ENCODE measurements at regions not wholly inside any gene's neighbourhood (a gene's known extent, or its start where the extent isn't known, plus 50 kb on each side); places are given as distances from the start of the nearest gene placed in this dataset.

DNA sequence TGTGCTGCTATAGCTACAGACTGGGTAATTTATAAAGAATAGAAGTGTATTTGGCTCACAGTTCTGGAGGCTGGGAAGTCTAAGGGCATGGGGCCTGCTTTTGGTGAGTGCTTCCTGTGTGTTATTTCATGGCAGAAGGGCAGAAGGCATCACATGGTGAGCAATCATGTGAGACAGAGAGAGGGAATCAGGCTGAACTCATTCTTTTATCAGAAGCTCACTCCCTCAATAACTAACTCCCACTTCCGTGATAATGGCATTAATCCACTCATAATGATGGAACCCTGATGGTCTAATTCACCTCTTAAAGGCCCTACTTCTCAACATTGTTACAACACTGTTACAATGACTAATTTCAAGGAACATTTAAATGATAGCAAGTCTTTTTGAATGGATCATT is 129.4 kb downstream of the FAT4 start:
- DNase-seq, result no peak

DNA sequence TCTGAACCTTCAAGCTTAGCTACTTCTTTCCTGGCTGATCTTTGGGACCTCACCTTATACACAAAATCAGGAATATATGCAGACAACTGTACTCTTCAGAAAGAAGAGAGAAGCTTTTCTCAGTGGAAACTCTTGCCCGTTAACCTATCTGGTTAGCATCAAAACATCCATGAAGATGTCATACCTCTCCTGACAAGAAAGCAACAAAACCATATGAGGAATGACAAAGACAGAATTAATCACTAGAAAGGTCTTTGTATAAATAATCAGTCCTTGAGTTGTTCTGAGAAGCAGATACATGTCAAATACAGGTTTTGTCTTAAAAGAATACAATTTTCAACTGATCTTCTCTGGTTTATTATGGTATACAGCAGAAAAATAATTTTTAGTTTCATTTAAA is 130.8 kb downstream of the FAT4 start:
- no peak for DNase-seq

DNA sequence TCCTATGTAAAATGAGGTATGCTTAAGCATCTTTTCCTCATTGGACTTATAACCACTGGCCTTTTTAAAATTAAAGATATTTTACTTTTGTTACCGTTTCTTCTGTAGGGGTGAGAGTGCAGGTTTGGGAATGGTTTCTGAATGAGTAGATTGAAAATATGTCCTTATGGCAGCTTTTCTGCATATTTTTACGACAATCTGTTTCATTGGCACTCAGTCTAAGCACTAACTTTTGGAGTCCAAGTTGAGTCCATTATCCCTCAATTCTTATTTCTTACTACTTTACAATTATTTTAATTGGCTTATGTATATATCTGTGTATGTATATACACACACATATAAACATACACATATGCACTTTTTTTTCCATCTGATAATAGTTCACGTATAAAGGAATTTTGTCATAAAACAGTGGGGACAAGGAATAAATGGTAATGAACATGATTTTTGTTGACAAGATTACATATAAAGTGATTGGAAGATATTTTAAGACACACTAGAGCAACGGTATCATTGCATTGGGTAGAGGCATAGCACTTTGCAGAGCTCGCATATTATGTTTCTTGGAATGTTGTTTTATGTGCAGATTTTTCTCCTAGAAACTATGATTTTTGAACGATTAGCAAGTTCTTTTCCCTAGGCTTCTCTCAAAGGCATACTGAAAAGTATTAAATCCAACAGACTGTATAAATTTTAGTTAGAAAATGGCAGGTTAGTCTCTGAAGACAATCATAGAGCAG is 133.0 kb downstream of the FAT4 start:
- no peak for DNase-seq

DNA sequence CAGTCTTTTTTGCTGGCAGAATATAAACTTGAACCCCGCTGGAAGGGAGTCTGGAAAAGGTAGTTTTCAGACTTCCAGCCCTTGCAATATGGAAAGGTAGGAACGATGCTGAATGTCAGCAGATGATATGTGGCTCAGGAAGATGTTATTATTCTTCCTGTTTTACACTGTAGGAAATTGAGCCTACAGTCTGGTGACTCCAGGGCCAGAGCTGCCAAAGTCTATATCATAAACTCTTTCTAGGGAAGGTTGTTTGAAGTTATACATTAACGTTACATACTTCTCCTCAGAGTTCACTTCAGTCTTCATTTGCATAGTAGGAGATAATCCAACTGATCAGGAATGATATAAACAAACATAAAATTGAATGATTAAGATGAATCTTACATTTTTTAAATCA is 141.3 kb downstream of the FAT4 start:
- no peak for DNase-seq

DNA sequence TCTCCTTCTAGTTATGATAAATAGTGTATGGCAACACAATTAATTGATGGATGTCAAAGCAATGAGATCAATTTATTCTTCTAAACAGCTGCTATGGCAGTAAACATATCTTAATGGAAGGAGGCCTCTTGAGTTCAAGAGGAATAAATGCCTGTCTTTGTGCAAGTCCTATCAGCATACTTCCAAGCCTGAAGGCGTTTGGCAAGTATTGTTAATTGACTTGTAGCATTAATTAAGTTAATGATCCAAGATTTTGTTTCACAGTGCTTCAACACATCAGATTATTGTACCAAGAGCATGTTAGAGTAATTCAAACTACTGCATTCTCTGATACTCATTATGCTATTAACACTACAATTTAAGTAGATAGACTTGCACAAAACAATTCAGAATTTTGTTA is 144.8 kb downstream of the FAT4 start:
- no peak for DNase-seq

DNA sequence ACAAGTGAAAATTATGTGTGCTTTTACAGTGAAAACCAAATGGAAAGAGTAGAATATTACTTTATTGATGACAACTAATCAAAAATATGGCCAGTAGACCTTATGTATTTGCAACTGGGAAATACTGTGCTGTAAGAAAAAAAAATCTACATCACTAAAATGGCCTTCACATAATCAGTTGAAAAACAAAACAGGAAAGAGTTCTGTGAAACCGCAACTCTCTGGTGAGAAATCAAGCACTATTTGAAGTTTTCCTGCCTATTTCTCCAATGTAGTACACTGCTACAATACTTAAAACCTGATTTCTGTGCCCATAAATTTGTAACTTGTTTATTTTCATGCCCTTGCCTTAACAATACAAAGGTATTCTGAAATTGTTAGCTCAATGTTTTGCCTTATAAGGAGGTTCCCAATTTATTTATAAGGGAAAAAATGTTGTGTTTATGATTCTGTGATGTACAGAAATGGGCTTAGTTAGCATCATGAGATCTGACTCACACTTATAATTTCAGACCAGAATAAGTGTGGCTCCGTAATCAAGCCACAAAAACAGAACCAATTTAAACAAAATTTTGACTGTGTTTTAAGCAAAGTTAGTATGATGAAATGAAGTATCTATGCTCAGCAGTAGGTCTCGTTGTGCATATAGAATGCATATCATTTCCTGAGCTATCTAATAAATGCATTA is 147.1 kb downstream of the FAT4 start:
- DNase-seq, result no peak

DNA sequence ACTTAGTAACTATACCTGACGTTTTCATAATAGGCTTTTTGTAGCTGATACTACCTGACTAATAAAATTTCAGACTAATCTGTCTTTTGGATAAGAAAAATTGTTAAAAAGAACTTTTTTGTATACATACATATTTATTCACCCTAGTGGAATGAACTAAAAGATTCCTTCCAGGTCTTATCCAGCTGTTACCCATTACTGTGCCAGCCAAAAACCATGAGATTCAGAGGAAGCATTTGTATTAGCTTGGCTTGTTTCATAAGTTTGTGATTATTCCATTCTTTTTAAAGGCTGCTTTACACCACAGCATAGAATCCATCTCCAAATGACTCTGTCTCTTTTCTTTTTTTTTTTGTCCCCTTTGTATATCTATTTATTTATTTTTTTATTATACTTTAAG is 149.4 kb downstream of the FAT4 start:
- no peak for DNase-seq

DNA sequence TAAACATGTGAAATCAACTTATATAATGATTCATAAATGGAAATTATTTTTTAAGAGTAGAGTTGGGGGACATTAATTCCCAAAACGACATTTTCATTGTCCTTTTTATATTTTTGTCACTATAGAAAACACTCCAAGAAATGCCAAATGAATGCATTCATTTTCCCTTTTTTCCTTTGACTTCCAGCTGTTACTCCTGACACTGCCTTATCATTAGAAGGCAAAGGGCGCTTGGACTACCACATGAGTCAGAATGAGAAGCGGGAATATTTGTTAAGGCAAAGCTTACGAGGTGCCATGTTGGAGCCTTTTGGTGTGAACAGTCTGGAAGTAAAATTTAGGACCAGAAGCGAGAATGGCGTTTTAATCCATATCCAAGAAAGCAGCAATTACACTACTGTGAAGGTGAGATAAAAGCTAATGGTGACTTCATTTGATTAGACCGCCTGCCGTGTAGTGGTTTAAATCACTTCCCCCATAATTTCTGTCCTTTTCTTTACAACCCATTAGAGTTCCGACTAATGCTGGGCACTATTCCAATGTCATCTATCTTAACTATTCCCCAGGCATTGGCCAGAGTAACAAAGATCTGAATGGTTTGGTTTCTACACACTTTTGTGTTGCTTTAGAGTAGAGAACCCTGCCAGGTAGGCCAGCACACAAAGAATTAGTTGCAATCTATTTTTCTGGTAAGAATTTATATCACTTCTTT is 166.7 kb downstream of the FAT4 start:
- DNase-seq, result no peak

DNA sequence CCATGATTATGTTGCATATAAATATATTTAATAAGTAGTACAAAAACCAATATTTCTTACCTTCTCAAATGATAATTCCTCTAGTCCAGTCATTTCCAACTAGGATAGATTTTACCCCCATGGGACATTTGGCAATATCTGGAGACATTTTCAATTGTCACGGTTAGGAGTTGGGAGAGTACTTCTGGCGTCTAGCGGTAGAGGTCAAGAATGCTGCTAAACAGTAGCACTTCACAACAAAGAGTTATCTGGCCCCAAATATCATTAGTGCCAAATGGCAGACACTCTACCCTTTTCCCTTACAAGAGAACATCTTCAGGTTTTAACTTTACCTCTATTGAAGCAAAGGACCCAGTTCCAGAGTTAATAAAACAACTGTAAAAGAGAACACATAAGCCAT is 168.1 kb downstream of the FAT4 start:
- no peak for DNase-seq

DNA sequence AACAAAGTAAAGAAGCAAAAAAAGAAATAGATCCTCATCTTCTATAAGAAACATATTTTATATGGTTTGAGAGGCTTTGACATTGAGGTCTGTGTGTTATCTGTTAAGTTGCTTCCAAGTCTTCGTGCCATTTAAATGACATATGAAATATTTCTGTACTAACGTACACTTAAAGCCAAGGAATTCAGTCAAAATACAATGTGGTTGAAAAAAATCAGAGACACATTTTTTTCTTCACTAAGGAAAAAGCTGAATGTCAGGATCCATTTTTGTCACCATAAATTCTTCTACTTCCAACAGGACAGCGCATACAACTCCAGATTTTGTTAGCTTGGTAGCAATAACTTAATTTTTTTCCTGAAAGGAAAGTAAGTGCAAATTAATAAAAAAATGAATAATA is 168.5 kb downstream of the FAT4 start:
- no peak for DNase-seq

DNA sequence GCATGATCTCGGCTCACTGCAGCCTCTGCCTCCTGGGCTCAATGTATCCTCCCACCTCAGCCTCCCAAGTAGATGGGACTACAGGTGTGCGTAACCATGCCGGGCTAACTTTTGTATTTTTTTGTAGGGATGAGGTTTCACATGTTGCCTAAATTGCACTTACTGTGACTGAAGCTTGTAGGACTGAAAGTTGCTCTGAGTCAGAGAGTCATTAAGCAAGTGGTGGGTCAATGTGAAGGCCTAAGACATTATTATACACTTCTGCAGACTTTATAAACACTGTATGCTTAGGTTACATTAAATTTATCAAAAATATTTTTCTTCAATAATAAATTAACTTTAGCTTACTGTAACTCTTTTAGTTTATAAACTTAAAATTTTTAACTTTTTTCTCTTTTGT is 170.2 kb downstream of the FAT4 start:
- no peak for DNase-seq

DNA sequence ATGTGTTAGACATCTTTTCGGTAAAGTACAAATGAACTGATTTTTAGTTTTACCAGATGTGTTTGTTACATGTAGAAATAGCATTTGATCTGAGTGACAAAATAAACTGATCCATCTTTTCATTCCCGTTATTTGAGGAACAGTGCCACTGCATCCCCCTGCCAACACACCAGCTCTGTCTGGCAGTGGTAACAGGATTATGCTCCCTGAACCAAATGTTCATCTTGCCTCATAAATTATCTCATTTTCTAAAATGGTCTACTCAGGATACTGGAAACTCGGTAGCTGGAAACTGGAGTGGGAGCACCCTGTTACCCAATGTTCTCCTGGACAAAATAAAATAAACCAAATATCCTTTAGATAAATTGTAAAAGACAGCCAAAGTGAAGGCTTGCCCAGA is 171.6 kb downstream of the FAT4 start:
- DNase-seq, result no peak

DNA sequence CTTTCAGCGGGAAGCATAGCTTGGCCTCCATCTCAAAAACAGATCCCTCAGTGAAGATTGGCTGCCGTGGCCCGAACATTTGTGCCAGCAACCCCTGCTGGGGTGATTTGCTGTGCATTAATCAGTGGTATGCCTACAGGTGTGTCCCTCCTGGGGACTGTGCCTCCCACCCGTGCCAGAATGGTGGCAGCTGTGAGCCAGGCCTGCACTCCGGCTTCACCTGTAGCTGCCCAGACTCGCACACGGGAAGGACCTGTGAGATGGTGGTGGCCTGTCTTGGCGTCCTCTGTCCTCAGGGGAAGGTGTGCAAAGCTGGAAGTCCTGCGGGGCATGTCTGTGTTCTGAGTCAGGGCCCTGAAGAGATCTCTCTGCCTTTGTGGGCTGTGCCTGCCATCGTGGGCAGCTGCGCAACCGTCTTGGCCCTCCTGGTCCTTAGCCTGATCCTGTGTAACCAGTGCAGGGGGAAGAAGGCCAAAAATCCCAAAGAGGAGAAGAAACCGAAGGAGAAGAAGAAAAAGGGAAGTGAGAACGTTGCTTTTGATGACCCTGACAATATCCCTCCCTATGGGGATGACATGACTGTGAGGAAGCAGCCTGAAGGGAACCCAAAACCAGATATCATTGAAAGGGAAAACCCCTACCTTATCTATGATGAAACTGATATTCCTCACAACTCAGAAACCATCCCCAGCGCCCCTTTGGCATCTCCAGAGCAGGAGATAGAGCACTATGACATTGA is 175.4 kb downstream of the FAT4 start:
- DNase-seq, result no peak

DNA sequence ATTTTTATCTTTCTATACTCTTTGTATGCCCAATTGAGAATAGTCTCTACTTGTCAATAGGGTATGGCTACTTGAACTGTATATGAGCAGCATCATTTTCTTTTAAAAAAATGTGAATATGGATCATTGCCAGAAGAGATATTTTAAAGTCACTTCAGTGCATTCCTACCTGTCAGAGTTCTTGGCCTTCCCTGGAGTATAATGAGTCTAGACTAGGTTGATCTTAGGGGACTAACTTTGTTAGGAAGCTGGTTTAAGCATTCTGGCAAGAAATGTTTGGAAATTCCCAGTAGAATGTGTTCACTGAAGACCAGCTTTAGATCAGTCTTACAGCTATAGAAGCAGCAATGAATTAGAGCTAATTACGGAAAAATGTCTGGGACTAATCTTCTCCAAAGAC is 178.2 kb downstream of the FAT4 start:
- no peak for DNase-seq

DNA sequence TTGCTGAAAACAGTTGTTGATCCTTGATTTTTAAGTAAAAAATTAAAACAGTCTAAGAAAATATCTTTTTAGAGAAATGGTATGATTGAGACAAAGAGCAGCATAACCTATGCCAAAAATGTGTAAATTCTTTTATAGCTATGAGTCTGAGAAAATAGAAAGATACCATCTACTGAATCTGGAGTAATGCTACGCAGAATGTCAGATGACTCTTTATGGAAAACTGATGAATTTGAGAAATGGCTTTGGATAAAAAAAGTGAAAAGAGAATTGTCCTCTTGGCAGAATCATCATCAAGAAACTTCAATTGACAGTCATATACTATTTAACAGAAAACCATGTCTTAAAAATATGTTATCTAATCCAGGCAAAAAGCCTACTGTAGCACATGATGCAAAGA is 183.1 kb downstream of the FAT4 start:
- DNase-seq, result no peak

DNA sequence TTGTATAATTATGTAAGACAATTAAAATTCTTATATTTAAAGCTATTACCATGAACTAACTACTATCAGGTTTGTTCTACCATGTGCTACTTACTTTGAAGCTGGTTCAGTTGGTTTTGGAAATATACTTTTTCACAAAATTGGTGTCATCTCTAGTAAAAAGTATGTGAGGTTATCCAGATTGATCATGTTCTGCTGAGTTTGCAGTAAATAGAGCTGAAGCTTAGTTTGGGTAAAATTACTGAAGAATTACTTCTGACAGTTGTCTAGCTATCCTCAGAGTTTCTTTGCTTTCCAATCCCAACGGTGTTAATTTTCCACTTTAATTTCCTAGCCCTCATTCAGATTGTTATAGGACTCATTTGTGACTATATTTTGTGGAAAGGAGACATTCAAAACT is 184.2 kb downstream of the FAT4 start:
- DNase-seq, result no peak

DNA sequence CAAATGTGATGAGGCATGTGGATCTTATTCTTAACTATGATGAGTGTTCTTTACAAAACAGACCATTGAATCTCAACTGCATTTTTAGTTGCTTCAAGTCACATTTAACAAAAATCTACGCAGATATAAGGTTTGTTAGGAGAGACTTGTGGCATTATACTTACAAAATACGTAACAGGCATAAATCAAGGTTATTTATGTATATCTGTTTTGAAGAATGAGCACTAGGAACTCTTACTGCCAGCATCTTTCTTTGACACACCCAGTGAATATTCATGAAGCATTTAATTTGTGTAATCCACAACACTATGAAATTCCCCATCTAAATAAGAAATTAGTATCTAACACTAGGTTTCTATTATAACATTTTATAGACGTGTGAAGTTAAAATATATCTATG is 186.3 kb downstream of the FAT4 start:
- no peak for DNase-seq

DNA sequence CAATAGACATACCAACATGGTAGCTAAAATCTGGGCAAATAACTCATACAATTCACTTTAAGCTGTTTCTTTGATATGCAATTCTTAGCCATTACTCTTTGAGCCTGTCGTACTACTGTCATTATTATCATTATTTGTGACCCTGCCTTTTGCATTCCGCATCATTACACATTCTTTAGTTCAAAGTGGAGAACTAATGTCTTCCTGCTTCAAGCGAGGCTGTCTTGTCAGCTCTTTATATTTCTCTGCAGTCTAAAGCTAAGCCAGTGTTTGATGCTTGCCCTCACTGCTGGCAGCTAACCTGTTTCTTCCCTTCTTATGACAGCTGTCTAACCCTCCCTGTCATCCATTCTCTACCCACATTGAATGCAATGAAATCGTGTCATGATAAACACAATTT is 186.8 kb downstream of the FAT4 start:
- no peak for DNase-seq

DNA sequence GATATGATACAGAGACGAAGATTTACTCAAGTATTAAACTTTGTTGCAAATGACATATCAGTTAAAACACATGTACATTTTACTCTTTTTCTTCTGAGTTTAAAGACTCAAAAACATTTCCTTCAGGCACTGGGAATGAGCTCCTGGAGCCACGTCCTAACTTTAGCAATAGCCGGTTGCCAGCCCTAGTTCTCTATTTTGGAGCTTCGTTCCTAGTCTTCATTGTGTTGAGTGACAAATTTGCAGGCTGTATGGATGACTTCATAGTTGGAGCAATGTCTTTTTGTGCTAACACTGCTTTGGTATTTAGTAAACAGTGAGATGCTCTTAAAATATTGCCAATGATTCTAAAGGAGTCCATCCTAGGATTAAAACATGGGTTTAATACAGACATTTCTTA is 190.9 kb downstream of the FAT4 start:
- DNase-seq, result no peak

DNA sequence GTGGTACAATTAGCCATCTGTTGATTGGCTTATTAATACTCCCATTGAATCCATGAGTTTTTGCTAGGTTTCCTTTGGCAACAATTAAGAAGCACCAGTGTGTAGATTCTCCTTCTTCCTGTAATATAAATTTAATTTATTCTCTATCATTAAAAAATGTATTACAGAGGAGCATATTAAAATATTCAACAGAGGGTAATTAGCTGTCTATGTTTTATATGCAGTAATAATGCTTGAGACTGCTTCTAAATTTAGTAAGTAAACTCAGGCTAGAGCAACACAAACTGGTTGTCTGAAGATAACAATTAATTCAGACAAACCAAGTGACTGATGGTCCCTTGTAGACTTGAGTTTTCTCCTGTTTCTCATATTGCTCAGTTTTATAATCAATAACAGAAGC is 192.4 kb downstream of the FAT4 start:
- no peak for DNase-seq

DNA sequence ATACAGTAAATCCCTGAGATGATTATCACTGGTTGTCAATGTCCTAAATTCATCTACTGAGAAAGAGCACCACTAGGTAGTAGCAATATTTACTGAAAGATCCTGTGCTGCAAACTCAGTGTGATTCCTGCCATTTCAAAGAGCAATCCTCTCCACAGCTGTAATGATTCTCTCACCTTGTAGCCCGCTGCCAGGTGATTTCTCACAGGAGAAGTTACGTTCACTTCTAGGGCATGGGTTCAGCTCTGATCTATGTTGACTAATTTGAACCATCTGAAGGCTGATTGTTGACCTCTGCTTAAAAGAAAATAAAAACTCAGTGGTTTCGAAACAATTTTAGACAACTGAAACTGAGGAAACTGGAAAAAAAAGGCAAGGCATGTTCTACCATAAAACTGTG is 197.0 kb downstream of the FAT4 start:
- DNase-seq, result no peak

DNA sequence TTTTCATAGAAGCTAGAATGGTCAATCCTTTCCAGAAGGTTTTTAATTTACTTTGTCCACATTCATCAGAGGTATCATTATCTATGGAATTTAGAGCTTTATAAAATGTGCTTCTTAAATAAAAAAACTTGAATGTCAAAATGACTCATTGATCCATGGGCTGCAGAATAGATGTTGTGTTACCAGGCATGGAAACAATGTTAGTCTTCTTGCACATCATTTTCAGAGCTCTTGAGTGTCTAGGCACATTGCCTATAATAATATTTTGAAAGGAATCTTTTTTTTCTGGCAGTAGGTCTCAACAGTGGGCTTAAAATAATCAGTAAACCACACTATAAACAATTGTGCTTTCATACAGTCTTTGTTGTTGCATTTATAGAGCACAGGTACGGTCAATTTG is 200.3 kb downstream of the FAT4 start:
- no peak for DNase-seq

DNA sequence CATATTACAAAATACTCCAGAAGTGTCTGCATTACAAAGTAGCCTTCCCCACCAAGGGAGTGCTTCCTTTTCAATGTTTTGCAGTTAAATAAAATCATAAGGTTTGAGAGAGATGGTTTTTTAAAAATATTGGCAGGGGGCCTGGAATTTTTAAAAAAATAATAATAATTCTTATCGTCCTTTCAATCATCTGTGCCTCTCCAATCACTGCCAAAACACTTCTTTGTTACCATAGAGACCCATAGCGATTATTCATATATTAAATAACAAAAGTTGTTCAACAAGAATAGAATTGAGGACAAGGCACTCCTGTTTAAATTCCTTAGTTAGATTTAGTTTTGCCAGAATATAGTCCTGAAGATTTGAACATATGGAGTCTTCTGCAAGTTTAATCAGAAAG is 203.1 kb downstream of the FAT4 start:
- DNase-seq, result no peak

DNA sequence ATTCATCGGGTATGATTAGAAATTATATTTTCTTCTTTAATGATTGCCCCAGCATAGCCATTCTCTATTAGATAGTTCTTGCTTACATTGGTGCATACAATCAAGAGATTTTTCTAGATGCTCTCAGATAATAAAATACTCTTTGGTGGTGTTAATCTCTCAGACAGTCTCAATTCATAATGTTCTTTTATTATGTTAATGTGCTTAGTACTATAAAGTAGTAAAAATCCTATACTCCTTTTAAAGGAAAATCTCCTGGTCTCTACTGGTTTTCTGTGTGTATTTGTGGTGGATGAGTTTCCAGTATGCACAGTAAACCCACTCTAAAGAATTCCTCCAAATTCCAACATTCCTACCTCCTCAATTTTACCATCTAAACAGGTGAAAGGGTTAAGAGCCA is 203.5 kb downstream of the FAT4 start:
- no peak for DNase-seq
